Stimulated activated CD4-positive, alpha-beta T cell treated with anti-CD3 and anti-CD28 coated beads, Interleukin-1b, Interleukin-23, amount 100 ng/mL, for 48 hours (primary cell): ENCODE measurements at regions not wholly inside any gene's neighbourhood (a gene's known extent, or its start where the extent isn't known, plus 50 kb on each side); places are given as distances from the start of the nearest gene placed in this dataset.

Source experiments
- DNase-seq: peaks from one replicate; pipeline ENCODE4 v3.0.0-alpha.2; 2020

DNA sequence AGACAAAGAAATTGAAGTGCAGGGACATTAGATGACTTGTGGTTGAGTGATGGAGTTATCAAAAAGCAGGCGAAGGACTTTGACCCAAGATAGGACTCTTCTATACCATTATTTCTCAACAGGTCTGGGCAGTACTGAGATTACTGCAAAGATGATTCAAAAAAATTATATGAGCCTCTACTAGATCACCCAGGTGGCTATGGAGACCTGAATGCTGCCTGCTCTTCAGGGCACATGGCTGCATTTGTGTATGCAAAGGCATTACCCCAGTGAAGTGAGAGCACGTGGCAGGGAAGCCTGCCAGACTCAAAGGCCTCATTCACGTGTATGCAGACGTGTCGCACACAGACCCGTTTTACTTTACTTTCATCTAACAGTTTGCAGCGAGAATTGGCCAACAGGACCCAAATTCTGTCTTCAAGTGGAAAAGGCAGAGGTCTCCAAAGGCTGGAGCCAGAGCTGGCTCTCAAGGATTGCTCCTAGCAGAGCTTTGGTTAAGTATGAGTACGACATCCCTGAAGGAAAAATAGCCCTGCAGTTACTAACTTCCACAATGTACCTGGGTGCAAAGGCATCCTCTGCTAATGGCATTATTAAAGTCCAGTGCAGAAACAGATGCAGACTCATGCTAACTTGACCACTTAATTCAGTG lies 113.8 kb upstream of the ARMC2 start:
- no peak for DNase-seq

- DNase-seq = no peak
These were observed 112.8 kb upstream of the ARMC2 start for GRCh38 chr6:108735310-108736001.

- DNase-seq = no peak
These were observed 112.2 kb upstream of the ARMC2 start for GRCh38 chr6:108736002-108736361.

GRCh38 chr6:108736832-108737231 lies 111.4 kb upstream of the ARMC2 start:
- no peak for DNase-seq

DNA sequence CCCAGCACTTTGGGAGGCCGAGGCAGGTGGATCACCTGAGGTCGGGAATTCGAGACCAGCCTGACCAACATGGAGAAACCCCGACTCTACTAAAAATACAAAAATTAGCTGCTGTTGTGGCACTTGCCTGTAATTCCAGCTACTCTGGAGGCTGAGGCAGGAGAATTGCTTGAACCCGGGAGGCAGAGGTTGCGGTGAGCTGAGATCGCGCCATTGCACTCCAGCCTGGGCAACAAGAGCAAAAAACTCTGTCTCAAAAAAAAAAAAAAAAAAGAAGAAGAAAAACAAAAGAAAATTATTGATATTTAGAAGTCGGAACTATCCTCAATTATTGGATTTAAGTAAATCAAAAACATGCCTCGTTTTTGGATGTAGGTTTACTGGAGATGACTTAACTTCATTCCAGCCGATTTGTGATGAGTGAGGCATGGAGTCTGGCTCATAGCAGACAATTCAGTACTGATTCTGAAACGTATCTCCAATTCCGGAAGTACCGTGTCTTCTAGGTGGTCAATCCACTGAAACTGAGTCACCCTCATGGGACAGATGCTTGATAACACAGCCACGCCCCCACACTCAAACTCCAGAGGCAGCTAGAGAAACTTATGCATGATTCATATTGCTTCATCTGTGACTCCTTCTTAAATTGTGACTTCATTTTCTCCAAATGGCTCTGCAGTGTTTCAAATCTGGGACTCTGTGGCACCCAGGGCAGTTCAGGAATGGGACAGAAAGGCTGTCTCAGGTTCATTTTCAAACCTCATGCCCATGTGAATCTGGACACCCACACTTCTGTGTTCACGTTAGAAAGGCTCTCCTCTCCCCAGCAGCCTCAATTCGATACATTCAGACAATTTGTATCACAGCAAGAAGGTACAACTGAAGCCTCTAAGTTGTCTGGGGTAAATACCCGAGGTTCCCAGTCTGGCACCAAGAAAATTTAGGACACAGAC lies 110.4 kb upstream of the ARMC2 start:
- peak; percentile 58 for DNase-seq

GRCh38 chr6:108738684-108739416 lies 109.4 kb upstream of the ARMC2 start:
- DNase-seq = no peak

DNA sequence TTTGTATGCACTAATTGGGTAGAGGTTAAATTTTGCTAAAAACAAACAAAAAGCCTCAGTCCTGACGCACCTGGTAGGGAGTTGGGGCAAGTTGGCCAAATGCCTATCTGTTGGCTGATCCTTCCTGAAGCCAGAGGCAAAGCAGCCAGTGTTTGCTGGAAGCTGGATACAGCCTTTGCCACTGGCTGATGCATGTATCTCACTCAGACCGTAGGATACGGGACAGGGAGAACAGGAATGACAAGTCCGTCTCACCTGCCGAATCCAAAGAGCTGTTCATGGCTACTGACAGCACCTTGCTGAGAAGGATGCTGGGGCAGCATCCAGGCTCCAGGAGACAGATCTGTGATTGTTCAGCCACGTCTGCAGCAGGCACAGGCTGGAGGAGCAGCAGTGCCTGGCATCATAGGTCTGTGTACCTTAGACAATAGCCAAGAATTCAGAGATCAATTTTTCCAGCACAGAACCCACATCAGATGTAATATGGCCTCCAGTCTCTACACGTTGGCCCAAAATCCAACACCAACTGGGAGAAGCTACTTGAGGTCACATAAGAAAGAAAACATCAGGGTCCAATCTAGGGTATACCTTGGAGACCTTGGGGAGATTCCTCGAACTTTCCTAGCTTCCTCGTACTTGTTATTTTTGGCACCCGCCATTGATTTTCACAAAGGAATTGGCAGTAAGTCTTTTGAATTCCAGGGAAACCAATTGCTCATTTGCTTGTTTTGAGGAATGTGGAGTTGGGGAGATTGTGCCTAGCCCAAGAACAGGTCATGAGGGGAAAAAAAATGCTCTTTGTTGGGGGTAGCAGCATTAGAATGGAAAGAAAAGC lies 108.5 kb upstream of the ARMC2 start:
- no peak for DNase-seq

DNA sequence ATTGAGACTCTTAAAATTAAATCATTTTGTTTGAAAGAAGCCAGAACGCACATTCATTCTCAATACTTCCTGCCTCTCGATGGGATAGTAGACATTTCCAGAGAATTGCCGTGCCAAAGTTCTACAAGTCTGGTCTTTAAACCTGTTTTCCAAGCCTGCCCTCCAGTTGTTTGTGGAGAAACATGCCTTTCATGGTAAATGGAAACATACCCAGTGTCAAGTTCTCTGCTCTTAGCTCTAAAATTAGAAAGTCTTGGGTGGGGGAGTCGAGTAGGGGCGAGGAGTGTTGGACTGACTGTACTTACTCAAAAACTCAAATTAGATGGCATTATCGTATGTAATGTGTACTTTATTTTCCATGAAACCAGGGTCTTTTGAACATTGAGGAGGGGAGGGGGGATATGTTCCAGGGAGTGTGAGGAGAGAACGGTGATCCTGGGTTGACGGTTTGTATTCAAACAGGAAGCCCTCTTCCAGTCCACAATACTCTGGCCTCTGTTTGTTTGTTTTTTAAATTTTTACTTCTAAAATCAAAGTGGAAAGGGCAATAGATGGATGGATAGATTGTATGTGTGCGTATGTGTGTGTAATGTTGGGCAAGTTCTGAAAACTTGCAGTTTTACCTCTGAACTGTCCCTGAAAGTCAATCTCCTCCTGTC lies 106.8 kb upstream of the ARMC2 start:
- no peak for DNase-seq

DNA sequence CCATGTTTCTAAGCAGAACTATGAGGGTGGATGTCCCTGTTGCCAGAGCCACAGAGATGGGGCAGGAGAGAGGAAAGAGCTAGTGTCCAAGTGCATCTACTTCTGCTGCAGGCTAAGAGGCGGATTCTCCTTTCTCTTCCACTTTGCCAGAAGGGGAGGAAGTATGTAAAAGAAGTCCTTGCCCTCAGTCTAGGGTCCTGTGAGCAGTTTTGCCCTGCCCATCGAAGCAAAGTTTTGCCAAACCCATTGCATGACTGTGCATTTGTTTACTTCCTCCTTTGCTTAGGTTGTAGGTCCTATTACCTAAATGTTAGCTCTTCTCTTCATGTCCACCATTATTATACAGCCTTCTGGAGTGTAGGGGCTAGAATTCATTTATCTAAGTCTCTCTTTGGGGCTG lies 106.2 kb upstream of the ARMC2 start:
- DNase-seq = no peak

- no peak for DNase-seq
These were observed 103.8 kb upstream of the ARMC2 start for GRCh38 chr6:108744244-108744972.

DNA sequence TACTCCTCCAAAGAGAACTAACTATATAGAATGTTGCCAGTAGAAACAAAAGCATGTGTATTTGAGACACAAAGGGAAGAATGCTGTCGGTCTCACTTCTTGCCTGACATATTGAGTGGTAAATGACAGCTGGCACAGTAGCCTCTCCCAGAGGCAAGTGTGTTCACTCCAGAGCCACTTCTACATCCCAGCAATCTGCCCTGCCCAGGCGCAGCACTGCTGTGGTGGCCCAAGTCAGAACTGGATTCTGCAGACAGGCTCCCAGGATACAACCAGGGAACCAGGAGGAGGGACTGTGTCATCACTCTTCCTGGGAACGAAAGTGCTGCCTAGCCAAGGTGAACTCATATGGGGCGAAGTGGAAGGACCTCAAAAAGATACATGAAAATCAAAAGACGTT lies 103.2 kb upstream of the ARMC2 start:
- no peak for DNase-seq

DNA sequence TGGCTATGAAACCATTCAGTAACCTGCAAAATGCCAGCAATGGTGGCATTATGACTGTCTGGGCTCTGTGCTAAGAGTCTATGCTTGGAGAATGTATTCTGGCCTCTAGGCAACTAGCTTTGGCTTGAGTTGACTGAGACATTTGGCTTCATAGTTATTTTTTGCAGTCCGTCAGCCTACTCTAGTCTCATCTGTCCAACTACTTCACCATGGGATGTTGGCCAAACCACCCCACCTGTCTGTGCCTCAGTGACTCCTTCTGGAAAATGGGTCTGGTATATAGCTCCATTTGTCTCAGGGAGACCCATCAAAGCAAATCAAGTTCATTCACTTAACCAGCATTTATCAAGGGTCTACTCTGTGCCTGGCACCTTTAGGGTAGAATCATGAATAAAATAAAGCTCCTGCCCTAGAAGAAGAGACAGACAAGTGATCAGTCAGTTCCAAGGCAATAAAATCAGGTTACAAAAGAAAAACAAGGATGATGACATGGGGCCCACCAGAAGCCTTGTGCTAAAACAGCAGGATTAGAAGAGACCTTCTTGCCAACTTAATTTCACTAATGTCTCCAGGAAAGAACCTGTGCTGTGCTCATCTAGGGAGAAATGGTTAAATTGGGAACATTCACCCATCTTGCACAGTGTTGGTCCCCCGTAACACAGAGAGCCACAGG lies 102.4 kb upstream of the ARMC2 start:
- DNase-seq = no peak

- DNase-seq = no peak
These were observed 101.9 kb upstream of the ARMC2 start for GRCh38 chr6:108746366-108746765.

DNA sequence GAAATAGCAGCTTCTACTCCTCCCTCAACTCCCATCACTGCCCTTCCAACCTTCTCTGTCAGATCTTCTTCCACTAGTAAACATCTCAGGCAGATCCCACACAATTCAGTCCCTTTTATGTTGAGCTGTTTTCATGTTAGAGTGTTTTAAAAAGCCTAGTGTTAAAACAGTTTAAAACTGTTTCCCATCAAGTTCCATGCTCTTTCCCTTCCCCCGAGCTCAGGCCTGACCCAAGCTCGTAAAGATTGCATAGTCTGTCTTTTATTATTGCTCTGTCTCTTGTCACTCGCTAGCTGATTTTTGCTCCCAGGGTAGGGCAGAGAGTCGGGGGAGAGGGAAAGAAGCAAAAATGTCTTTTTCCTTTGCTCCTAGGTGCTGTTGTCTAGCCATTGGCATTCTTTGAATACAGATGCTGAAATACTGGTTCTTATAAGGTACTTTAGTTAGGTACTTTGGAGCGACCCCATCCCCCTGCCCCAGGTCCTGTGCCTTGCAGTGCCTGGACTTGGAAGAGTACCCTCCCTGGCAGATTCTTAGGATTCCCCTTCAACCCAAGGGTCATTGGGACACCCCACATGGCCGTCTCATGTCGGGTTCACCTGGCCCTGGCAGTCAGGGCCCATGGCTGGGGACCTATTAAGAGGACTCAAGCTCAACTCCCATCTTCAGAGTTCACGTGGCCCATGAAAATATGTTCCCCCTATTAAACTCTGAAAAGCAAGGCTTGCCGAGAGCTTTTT lies 101.2 kb upstream of the ARMC2 start:
- DNase-seq = no peak

GRCh38 chr6:108748055-108748454 lies 100.2 kb upstream of the ARMC2 start:
- no peak for DNase-seq

- DNase-seq = no peak
These were observed 99.3 kb upstream of the ARMC2 start for GRCh38 chr6:108748959-108749358.

DNA sequence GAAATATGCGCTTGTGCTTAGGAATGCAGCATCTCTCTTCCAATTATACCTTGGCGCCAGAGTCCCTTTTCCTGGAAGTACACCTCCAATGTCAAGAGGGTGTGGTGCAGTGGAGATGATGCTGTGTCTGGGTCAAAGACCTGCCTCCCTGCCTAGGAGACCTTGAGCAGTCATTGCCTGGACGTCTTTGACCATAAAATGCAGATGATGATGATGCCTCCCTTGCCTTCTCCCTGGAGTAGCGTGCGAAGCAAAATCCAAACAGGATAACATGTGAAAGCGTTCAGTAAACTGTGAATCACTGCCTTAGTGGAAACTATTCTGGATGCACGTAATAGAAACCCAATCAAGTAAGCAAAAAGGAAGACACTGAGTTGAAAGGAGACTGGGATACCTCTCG lies 97.4 kb upstream of the ARMC2 start:
- DNase-seq = no peak

GRCh38 chr6:108751282-108751681 lies 96.9 kb upstream of the ARMC2 start:
- no peak for DNase-seq
